ENCODE measurements at regions not wholly inside any gene's neighbourhood (a gene's known extent, or its start where the extent isn't known, plus 50 kb on each side); places are given as distances from the start of the nearest gene placed in this dataset.

DNA sequence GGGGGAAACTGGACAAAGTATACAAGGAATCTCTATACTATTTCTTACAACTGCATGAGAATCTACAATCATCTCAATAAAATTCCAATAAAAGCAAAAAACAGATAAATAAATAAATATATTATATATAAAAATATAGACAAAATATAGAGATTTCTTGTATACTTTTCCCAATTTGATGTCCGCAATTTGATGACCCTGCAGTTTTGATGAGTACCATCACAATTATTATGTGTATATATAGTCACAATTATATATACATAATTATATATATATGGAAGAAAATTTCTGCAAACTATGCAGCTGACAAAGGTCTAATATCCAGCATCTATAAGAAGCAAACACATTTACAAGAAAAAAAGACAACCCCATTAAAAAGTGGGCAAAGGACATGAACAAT lies 169.2 kb upstream of the ATXN1 start (continued):
- TF ChIP-seq, protein P1, sequence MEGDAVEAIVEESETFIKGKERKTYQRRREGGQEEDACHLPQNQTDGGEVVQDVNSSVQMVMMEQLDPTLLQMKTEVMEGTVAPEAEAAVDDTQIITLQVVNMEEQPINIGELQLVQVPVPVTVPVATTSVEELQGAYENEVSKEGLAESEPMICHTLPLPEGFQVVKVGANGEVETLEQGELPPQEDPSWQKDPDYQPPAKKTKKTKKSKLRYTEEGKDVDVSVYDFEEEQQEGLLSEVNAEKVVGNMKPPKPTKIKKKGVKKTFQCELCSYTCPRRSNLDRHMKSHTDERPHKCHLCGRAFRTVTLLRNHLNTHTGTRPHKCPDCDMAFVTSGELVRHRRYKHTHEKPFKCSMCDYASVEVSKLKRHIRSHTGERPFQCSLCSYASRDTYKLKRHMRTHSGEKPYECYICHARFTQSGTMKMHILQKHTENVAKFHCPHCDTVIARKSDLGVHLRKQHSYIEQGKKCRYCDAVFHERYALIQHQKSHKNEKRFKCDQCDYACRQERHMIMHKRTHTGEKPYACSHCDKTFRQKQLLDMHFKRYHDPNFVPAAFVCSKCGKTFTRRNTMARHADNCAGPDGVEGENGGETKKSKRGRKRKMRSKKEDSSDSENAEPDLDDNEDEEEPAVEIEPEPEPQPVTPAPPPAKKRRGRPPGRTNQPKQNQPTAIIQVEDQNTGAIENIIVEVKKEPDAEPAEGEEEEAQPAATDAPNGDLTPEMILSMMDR (conservative IDR thresholded peaks at IDR 0.05; ENCODE audit: low read depth in 2 of 2), result no peak
- no peak for TF ChIP-seq POLR2AphosphoS5 (IDR thresholded peaks at IDR 0.05; ENCODE audit: low read depth)
- TF ChIP-seq, protein P2, sequence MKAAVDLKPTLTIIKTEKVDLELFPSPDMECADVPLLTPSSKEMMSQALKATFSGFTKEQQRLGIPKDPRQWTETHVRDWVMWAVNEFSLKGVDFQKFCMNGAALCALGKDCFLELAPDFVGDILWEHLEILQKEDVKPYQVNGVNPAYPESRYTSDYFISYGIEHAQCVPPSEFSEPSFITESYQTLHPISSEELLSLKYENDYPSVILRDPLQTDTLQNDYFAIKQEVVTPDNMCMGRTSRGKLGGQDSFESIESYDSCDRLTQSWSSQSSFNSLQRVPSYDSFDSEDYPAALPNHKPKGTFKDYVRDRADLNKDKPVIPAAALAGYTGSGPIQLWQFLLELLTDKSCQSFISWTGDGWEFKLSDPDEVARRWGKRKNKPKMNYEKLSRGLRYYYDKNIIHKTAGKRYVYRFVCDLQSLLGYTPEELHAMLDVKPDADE (IDR thresholded peaks at IDR 0.05), result no peak
- TF ChIP-seq, protein P3, sequence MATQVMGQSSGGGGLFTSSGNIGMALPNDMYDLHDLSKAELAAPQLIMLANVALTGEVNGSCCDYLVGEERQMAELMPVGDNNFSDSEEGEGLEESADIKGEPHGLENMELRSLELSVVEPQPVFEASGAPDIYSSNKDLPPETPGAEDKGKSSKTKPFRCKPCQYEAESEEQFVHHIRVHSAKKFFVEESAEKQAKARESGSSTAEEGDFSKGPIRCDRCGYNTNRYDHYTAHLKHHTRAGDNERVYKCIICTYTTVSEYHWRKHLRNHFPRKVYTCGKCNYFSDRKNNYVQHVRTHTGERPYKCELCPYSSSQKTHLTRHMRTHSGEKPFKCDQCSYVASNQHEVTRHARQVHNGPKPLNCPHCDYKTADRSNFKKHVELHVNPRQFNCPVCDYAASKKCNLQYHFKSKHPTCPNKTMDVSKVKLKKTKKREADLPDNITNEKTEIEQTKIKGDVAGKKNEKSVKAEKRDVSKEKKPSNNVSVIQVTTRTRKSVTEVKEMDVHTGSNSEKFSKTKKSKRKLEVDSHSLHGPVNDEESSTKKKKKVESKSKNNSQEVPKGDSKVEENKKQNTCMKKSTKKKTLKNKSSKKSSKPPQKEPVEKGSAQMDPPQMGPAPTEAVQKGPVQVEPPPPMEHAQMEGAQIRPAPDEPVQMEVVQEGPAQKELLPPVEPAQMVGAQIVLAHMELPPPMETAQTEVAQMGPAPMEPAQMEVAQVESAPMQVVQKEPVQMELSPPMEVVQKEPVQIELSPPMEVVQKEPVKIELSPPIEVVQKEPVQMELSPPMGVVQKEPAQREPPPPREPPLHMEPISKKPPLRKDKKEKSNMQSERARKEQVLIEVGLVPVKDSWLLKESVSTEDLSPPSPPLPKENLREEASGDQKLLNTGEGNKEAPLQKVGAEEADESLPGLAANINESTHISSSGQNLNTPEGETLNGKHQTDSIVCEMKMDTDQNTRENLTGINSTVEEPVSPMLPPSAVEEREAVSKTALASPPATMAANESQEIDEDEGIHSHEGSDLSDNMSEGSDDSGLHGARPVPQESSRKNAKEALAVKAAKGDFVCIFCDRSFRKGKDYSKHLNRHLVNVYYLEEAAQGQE (IDR thresholded peaks at IDR 0.05; ENCODE audit: unreplicated experiment), result no peak

DNA sequence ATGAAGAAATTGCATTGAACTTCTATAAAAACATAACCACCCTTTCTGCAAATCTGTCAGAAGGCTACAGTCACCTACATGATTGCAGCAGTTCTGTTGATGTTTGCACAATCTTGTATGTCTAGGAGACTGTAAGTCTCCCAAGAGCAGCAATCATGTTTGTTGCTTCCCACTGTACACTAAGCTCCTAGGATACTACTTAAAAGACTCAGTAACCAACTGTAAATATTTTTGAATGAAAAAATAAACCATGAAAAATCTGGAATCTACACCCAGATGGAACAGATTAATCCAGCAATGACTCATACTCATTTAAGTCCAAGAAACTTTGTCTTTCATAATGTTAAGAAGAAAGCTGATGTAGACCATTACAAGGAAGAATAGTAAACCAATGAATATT lies 168.5 kb upstream of the ATXN1 start:
- H3K4me3 Mint-ChIP-seq, result no peak overlapping the region
- Histone ChIP-seq H3K9me2 (ENCODE audit: insufficient read depth) (no peaks in the 10 kb centered on the region), H3K36me3 (ENCODE audit: insufficient read depth) (no peaks in the 10 kb centered on the region), H4K20me1 (replicated peaks; ENCODE audit: insufficient read depth) (no peaks in the 10 kb centered on the region), H3K79me2 (replicated peaks; ENCODE audit: insufficient read depth) (no peaks in the 10 kb centered on the region), H3K4me3 (no peak overlapping the region), H3K4me1 (ENCODE audit: insufficient read depth) (no peaks in the 10 kb centered on the region), H3F3A (replicated peaks; ENCODE audit: low read depth) (no peaks in the 10 kb centered on the region), H2AFZ (no peak overlapping the region), H3K27ac (ENCODE audit: low read depth) (no peak overlapping the region), H3K4me2 (no peak overlapping the region), H3K27me3 (ENCODE audit: insufficient read depth) (no peaks in the 10 kb centered on the region)
- H3K36me3 Mint-ChIP-seq (ENCODE audit: low read depth), result no peaks in the 10 kb centered on the region
- TF ChIP-seq STAT1 (IDR thresholded peaks at IDR 0.05; ENCODE audit: unreplicated experiment), result no peak
- TF ChIP-seq JUNB (IDR thresholded peaks at IDR 0.05; ENCODE audit: unreplicated experiment), result no peak
- no peak for TF ChIP-seq ZNF114 (CRISPR knock-in tag; IDR thresholded peaks at IDR 0.05)
- TF ChIP-seq NANOG (IDR thresholded peaks at IDR 0.05; ENCODE audit: borderline replicate concordance), result no peak
- no peak for TF ChIP-seq ZNF331 (CRISPR knock-in tag; IDR thresholded peaks at IDR 0.05; ENCODE audit: low read depth)
- TF ChIP-seq, protein P3 (IDR thresholded peaks at IDR 0.05; ENCODE audit: unreplicated experiment), result no peak
- TF ChIP-seq, protein P1 (conservative IDR thresholded peaks at IDR 0.05; ENCODE audit: low read depth in 2 of 2), result no peak
- TF ChIP-seq POLR2AphosphoS5 (IDR thresholded peaks at IDR 0.05; ENCODE audit: low read depth), result no peak
- TF ChIP-seq EZH2 (IDR thresholded peaks at IDR 0.05; ENCODE audit: low read depth, unreplicated experiment), result no peak
- no peak for ATAC-seq
- H3K9me3 Mint-ChIP-seq, result no peaks in the 10 kb centered on the region
- peaks cover 4% of the 10 kb centered on the region for H3K4me1 Mint-ChIP-seq
- H3K27me3 Mint-ChIP-seq (ENCODE audit: insufficient read depth, low read depth, poor library complexity), result peaks cover 1% of the 10 kb centered on the region
- no peak overlapping the region for H3K27ac Mint-ChIP-seq
- no peak for DNase-seq (ENCODE audit: low spot score)

Data from GM23338 (cell line).